Sigmoid colon (tissue), 4 donors: ENCODE measurements at regions not wholly inside any gene's neighbourhood (a gene's known extent, or its start where the extent isn't known, plus 50 kb on each side); places are given as distances from the start of the nearest gene placed in this dataset.

Experiments
- CTCF ChIP-seq, 4 experiments: fragments of 450-650 bp in 3 of 4; fragments of 200-600 bp in 1 of 4; IDR thresholded peaks; one replicate each; pipeline ENCODE4 v1.5.1; 2016 to 2019; ENCODE audit warnings: antibody characterized with exemption in 4 of 4, mild to moderate bottlenecking in 3 of 4, moderate library complexity in 2 of 4
- EP300 ChIP-seq, 4 donors: sonication (generic); formaldehyde crosslinking; IDR thresholded peaks; one replicate each; pipeline ENCODE4 v1.6.1; 2017; ENCODE audit warnings: antibody characterized with exemption in 4 of 4
- POLR2A ChIP-seq, 2 donors: fragments of 450-650 bp; IDR thresholded peaks; one replicate each; pipeline ENCODE4 v1.6.1; 2016; ENCODE audit warnings: antibody characterized with exemption in 2 of 2, mild to moderate bottlenecking in 2 of 2, moderate library complexity in 2 of 2
- POLR2AphosphoS5 ChIP-seq, 4 donors: sonication (generic); formaldehyde crosslinking; IDR thresholded peaks; one replicate each; pipeline ENCODE4 v1.6.1; 2017; ENCODE audit warnings: antibody characterized with exemption in 4 of 4

GRCh38 chr2:239688122-239688681 lies 287.4 kb upstream of the HDAC4 start:
- TF ChIP-seq CTCF (IDR thresholded peaks at IDR 0.05), result no peak
- TF ChIP-seq POLR2AphosphoS5 (IDR thresholded peaks at IDR 0.05), result no peak
- no peak for TF ChIP-seq EP300 (IDR thresholded peaks at IDR 0.05)
- no peak for TF ChIP-seq POLR2A (IDR thresholded peaks at IDR 0.05)
